ENCODE measurements at regions not wholly inside any gene's neighbourhood (a gene's known extent, or its start where the extent isn't known, plus 50 kb on each side); places are given as distances from the start of the nearest gene placed in this dataset.

DNA sequence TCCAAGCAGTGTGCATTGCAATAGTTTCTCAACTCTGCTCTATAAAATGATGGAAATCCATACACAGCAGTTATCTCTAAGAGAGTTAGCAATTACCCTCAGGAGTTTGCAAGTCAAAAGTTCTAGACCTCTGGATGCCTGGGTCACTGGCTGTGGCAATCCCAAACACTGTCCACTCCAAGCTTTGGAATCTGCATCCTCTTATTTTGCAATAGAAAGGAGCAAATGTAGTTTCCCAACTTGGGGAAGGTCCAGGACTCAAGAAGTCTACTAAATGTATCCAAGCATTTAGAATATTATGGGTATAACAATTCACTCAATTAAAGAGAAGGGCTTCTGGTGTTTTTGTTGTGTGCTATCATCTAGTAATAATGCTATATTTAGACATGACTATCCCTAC, 131.3 kb upstream of the NRP1 start:
- no peak for DNase-seq
- Histone ChIP-seq H4K20me1 (ENCODE audit: insufficient read depth, low read length) (no peaks in the 10 kb centered on the region), H3K36me3 (replicated peaks in 1 of 2; ENCODE audit: control insufficient read depth in 1 of 2, insufficient read depth in 2 of 2, low read length in 2 of 2) (no peaks in the 10 kb centered on the region), H2AFZ (ENCODE audit: insufficient read depth, low read depth, low read length, poor library complexity, severe bottlenecking) (no peak overlapping the region), H3K4me1 (ENCODE audit: control insufficient read depth in 1 of 2, insufficient read depth in 2 of 2, low read length in 2 of 2) (no peaks in the 10 kb centered on the region), H3K4me2 (replicated peaks; ENCODE audit: extremely low read depth, low read length, poor library complexity, severe bottlenecking) (no peak overlapping the region), H3K79me2 (ENCODE audit: insufficient read depth, low read length) (no peaks in the 10 kb centered on the region), H3K27me3 (ENCODE audit: control insufficient read depth in 2 of 2, insufficient read depth in 2 of 2, low read length in 2 of 2) (peaks cover 0 to 3% of the 10 kb centered on the region in 2 donors), H3K9me3 (replicated peaks in 1 of 2; ENCODE audit: control insufficient read depth in 1 of 2, insufficient read depth in 1 of 2, low read length in 2 of 2) (no peaks in the 10 kb centered on the region), H3K4me3 (replicated peaks in 1 of 3; ENCODE audit: low read depth in 2 of 3, low read length in 3 of 3) (no peak overlapping the region), H3K27ac (ENCODE audit: low read depth in 1 of 2, low read length in 2 of 2) (no peak overlapping the region), H3K9ac (ENCODE audit: insufficient read depth, low read length, poor library complexity, severe bottlenecking) (no peak overlapping the region)
- TF ChIP-seq, protein P1, sequence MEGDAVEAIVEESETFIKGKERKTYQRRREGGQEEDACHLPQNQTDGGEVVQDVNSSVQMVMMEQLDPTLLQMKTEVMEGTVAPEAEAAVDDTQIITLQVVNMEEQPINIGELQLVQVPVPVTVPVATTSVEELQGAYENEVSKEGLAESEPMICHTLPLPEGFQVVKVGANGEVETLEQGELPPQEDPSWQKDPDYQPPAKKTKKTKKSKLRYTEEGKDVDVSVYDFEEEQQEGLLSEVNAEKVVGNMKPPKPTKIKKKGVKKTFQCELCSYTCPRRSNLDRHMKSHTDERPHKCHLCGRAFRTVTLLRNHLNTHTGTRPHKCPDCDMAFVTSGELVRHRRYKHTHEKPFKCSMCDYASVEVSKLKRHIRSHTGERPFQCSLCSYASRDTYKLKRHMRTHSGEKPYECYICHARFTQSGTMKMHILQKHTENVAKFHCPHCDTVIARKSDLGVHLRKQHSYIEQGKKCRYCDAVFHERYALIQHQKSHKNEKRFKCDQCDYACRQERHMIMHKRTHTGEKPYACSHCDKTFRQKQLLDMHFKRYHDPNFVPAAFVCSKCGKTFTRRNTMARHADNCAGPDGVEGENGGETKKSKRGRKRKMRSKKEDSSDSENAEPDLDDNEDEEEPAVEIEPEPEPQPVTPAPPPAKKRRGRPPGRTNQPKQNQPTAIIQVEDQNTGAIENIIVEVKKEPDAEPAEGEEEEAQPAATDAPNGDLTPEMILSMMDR (IDR thresholded peaks at IDR 0.05), result no peak
- no peak overlapping the region for H3K27ac Mint-ChIP-seq
- peaks cover 0 to 5% (median 4%) of the 10 kb centered on the region in 3 donors for H3K27me3 Mint-ChIP-seq (ENCODE audit: low read depth in 3 of 3)
- peaks cover 2 to 12% (median 5%) of the 10 kb centered on the region in 7 donors for H3K9me3 Mint-ChIP-seq
- intact Hi-C loops (cut with micrococcal nuclease), result no loop called here
- no peak overlapping the region for H3K4me3 Mint-ChIP-seq
- no peaks in the 10 kb centered on the region for H3K4me1 Mint-ChIP-seq
- no peaks in the 10 kb centered on the region for H3K36me3 Mint-ChIP-seq

DNA sequence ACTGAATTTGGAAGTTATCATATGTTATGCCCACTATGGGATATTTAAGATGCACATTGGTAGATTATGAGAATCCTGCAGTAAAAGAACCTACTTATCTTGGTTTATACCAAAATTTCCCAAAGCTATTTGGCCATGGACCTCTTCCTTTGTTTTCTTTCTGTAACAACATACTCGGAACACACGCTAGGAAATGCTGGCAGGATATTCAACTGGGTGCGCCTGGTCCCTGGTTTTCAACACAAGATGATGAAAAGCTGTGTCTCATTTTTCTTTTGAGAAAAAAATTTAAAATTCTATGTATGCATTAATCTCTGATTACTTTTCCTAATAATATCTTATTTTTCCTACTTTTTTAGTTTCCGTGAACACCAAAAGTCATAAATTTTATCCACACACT, 128.5 kb upstream of the NRP1 start:
- Histone ChIP-seq H4K20me1 (ENCODE audit: insufficient read depth, low read length) (no peaks in the 10 kb centered on the region), H2AFZ (ENCODE audit: insufficient read depth, low read depth, low read length, poor library complexity, severe bottlenecking) (no peak overlapping the region), H3K27ac (ENCODE audit: low read depth in 1 of 2, low read length in 2 of 2) (no peak overlapping the region), H3K9ac (ENCODE audit: insufficient read depth, low read length, poor library complexity, severe bottlenecking) (no peak overlapping the region), H3K9me3 (replicated peaks in 1 of 2; ENCODE audit: control insufficient read depth in 1 of 2, insufficient read depth in 1 of 2, low read length in 2 of 2) (no peaks in the 10 kb centered on the region), H3K4me2 (replicated peaks; ENCODE audit: extremely low read depth, low read length, poor library complexity, severe bottlenecking) (no peak overlapping the region), H3K27me3 (ENCODE audit: control insufficient read depth in 2 of 2, insufficient read depth in 2 of 2, low read length in 2 of 2) (peaks cover 0 to 3% of the 10 kb centered on the region in 2 donors), H3K79me2 (ENCODE audit: insufficient read depth, low read length) (no peaks in the 10 kb centered on the region), H3K4me1 (ENCODE audit: control insufficient read depth in 1 of 2, insufficient read depth in 2 of 2, low read length in 2 of 2) (no peaks in the 10 kb centered on the region), H3K4me3 (replicated peaks in 1 of 3; ENCODE audit: low read depth in 2 of 3, low read length in 3 of 3) (no peak overlapping the region), H3K36me3 (replicated peaks in 1 of 2; ENCODE audit: control insufficient read depth in 1 of 2, insufficient read depth in 2 of 2, low read length in 2 of 2) (no peaks in the 10 kb centered on the region)
- TF ChIP-seq, protein P1 (IDR thresholded peaks at IDR 0.05), result no peak
- no peak for DNase-seq
- Mint-ChIP-seq H3K27ac (no peak overlapping the region), H3K4me3 (no peak overlapping the region), H3K9me3 (peaks cover 0 to 7% (median 0%) of the 10 kb centered on the region in 7 donors), H3K36me3 (no peaks in the 10 kb centered on the region), H3K4me1 (no peaks in the 10 kb centered on the region), H3K27me3 (ENCODE audit: low read depth in 3 of 3) (peaks cover 0 to 4% (median 3%) of the 10 kb centered on the region in 3 donors)
- intact Hi-C loops (cut with micrococcal nuclease), result no loop called here
- no CpG with 5 or more reads among the region's 4 CpGs for WGBS (ENCODE audit: insufficient coverage)

Measured in CD14-positive monocyte (primary cell).